ENCODE measurements at regions not wholly inside any gene's neighbourhood (a gene's known extent, or its start where the extent isn't known, plus 50 kb on each side); places are given as distances from the start of the nearest gene placed in this dataset.

GRCh38 chr10:3844491-3845025 lies 59.5 kb upstream of the KLF6 start:
- intact Hi-C loops (cut with DNase I) = no loop called here
- WGBS, 2 donors = 56 to 92% methylated on average over 1 of the region's 1 CpG
- no peaks in the 10 kb centered on the region for H3K27me3 ChIP-seq
- no peak overlapping the region for H3K4me3 ChIP-seq
- TF ChIP-seq POLR2A (IDR thresholded peaks at IDR 0.05) (no peak), EP300 (IDR thresholded peaks at IDR 0.05) (no peak), POLR2AphosphoS5 (IDR thresholded peaks at IDR 0.05) (no peak), CTCF (IDR thresholded peaks at IDR 0.05) (no peak)
- no peaks in the 10 kb centered on the region for H3K4me1 ChIP-seq
- DNase-seq = no peak
- H3K36me3 ChIP-seq = no peaks in the 10 kb centered on the region
- H3K27ac ChIP-seq = no peak overlapping the region
- H3K9me3 ChIP-seq = no peaks in the 10 kb centered on the region

DNA sequence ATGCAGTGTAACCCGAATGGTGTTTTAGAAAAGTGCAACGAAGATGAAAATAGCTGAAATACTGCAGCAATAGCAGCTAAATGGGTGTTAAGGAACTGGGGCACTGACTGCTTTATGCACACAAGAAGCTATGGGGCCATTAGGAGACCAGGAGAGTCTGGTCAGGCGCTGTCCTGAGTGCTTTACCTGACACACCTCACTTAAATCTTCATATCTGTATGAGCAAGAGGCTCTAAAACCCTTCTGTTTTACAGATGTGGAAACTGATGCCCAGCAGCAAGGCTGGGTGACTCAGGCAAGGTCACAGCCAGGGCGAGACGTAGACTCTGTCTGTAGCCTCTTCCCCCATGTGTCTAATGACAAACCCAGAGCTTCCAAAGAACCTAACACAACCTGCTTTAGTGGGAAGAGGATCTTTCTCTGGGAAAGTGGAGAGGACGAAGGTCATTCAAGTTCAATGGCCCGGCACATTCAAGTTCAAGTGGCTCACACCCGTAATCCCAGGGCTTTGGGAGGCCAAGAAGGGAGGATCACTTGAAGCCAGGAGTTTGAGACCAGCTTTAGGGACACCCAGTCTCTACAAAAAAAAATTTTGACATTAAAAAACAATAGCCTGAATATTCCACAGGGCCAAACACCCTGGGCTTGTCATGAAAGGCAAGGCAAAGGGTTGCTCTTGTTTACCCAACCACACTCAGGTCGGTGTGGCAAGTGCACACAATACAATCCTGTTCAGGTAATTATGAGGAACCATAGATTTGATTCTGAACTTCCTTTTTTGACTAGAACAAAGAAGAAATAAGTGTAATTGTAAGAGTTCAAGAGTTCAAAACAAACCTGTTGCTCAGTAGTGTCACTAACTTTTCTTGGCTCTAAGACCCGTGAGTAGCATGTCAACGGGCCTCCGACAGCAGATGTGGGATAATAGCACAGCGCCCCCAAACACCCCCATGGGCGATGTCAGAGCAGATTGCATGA lies 53.7 kb upstream of the KLF6 start:
- H3K4me1 ChIP-seq = no peaks in the 10 kb centered on the region
- WGBS, 2 donors = 53 to 82% methylated on average over 14 of the region's 14 CpGs

GRCh38 chr10:3837647-3838459 lies 52.8 kb upstream of the KLF6 start:
- TF ChIP-seq POLR2A (IDR thresholded peaks at IDR 0.05) = no peak
- no peak for TF ChIP-seq EP300 (IDR thresholded peaks at IDR 0.05)
- no peak for TF ChIP-seq CTCF (IDR thresholded peaks at IDR 0.05)
- TF ChIP-seq POLR2AphosphoS5 (IDR thresholded peaks at IDR 0.05) = no peak
- no peaks in the 10 kb centered on the region for H3K4me1 ChIP-seq
- H3K27ac ChIP-seq = no peak overlapping the region
- intact Hi-C loops (cut with DNase I) = no loop called here
- WGBS, 2 donors = 93 to 96% methylated on average over 9 of the region's 9 CpGs
- H3K36me3 ChIP-seq = no peaks in the 10 kb centered on the region
- no peak for DNase-seq
- H3K4me3 ChIP-seq = no peak overlapping the region
- no peaks in the 10 kb centered on the region for H3K9me3 ChIP-seq
- no peaks in the 10 kb centered on the region for H3K27me3 ChIP-seq

More for the DNA sequence above, 53.7 kb upstream of the KLF6 start:
- no peak for DNase-seq
- Histone ChIP-seq H3K4me3 (no peak overlapping the region), H3K27me3 (no peaks in the 10 kb centered on the region), H3K36me3 (no peaks in the 10 kb centered on the region), H3K9me3 (no peaks in the 10 kb centered on the region), H3K27ac (no peak overlapping the region)
- intact Hi-C loops (cut with DNase I) = no loop called here
- TF ChIP-seq EP300 (IDR thresholded peaks at IDR 0.05) = no peak
- TF ChIP-seq CTCF (IDR thresholded peaks at IDR 0.05) = no peak
- no peak for TF ChIP-seq POLR2AphosphoS5 (IDR thresholded peaks at IDR 0.05)
- TF ChIP-seq POLR2A (IDR thresholded peaks at IDR 0.05) = no peak

DNA sequence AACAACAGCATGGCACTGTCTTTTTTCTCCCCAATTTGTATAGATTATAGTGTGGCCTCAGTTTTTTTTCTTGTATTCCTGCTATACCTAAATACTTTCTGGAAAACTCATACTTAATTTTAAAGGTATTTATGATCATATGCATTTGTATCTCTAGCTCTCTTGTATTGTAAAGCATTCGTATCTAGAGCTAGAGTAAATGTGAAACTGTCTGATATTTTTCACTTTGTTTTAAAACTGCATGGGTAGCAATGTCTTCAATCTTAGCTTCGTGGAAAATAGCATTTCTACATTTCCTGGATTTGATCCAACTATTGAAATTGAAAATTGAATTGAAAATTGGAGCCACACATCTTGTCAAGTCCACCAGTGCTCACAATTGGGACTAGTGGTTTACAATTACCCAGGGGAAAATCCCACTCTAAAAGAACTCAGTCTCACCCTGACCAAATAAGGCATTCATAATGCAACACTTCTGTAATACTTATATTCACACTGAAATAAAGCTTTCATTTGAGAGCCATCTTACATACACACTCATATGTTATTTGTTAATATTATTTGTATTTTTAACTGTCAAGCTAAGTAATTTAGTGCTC lies 51.3 kb upstream of the KLF6 start:
- WGBS, 2 donors = 48 to 60% methylated on average over 2 of the region's 2 CpGs
- H3K9me3 ChIP-seq = no peaks in the 10 kb centered on the region
- H3K36me3 ChIP-seq = no peaks in the 10 kb centered on the region
- H3K27me3 ChIP-seq = no peaks in the 10 kb centered on the region
- peaks cover 0 to 3% (median under 1%) of the 10 kb centered on the region in 4 donors for H3K4me1 ChIP-seq
- no peak overlapping the region for H3K27ac ChIP-seq
- H3K4me3 ChIP-seq = no peak overlapping the region
- TF ChIP-seq CTCF (IDR thresholded peaks at IDR 0.05) (no peak), EP300 (IDR thresholded peaks at IDR 0.05) (no peak), POLR2A (IDR thresholded peaks at IDR 0.05) (no peak), POLR2AphosphoS5 (IDR thresholded peaks at IDR 0.05) (no peak)
- DNase-seq = no peak
- intact Hi-C loops (cut with DNase I) = no loop called here

All from sigmoid colon (tissue), 6 donors.